A673 (cell line): ENCODE measurements at regions not wholly inside any gene's neighbourhood (a gene's known extent, or its start where the extent isn't known, plus 50 kb on each side); places are given as distances from the start of the nearest gene placed in this dataset.

ENCODE experiments used
- BruUV-seq: library from RNA; stranded (reverse); fragments of 400-500 nt; replicated peaks from 2 replicates; lab custom pipeline; 2021; lab: Mats Ljungman, UMichigan
- CTCF ChIA-PET: fragments of 300-600 bp; sonication (Branson Sonifier 250); formaldehyde crosslinking; loops from one replicate; lab custom pipeline; 2022; ENCODE audit warnings: antibody characterized with exemption; lab: Charles Lee
- POLR2A ChIA-PET: fragments of 300-600 bp; sonication (Branson Sonifier 250); formaldehyde crosslinking; loops from one replicate; lab custom pipeline; 2022; ENCODE audit warnings: antibody characterized with exemption; ENCODE audit not compliant: low non-redundant PET; lab: Charles Lee
- DNase-seq: peaks from one replicate; pipeline ENCODE4 v3.0.0-alpha.2; 2015; ENCODE audit warnings: low spot score
- H3K27ac ChIP-seq: fragments of 200-600 bp; sonication (generic); 2 replicates; pipeline ENCODE4 v1.5.1; 2016; ENCODE audit warnings: mixed run types, low read depth, mild to moderate bottlenecking, mixed read lengths, antibody characterized with exemption, low read length; ENCODE audit not compliant: poor library complexity, severe bottlenecking
- H3K27me3 ChIP-seq: fragments of 200-600 bp; sonication (generic); replicated peaks from 2 replicates; pipeline ENCODE4 v1.6.1; 2017; ENCODE audit warnings: mixed run types, low read depth, mild to moderate bottlenecking, mixed read lengths, antibody characterized with exemption, low read length; ENCODE audit not compliant: insufficient read depth, poor library complexity
- H3K36me3 ChIP-seq: fragments of 200-600 bp; sonication (generic); 2 replicates; pipeline ENCODE4 v1.6.1; 2016; ENCODE audit warnings: mixed run types, mild to moderate bottlenecking, mixed read lengths, antibody characterized with exemption, low read length; ENCODE audit not compliant: insufficient read depth, poor library complexity, severe bottlenecking
- H3K4me1 ChIP-seq: fragments of 200-600 bp; sonication (generic); 2 replicates; pipeline ENCODE4 v1.6.1; 2017; ENCODE audit warnings: mixed run types, mild to moderate bottlenecking, mixed read lengths, antibody characterized with exemption, low read length; ENCODE audit not compliant: insufficient read depth, poor library complexity, severe bottlenecking
- H3K4me3 ChIP-seq: fragments of 200-600 bp; sonication (generic); 2 replicates; pipeline ENCODE4 v1.5.1; 2016; ENCODE audit warnings: low read depth, mixed run types, mild to moderate bottlenecking, mixed read lengths, low read length; ENCODE audit not compliant: poor library complexity, severe bottlenecking
- H3K9me3 ChIP-seq: fragments of 200-600 bp; sonication (generic); 2 replicates; pipeline ENCODE4 v1.6.1; 2016; ENCODE audit warnings: mixed run types, low read depth, mild to moderate bottlenecking, mixed read lengths, antibody characterized with exemption, low read length; ENCODE audit not compliant: poor library complexity, severe bottlenecking
- EZH2 ChIP-seq: fragments of 200-600 bp; sonication (generic); IDR thresholded peaks from 2 replicates; pipeline ENCODE4 v1.6.1; 2017; ENCODE audit warnings: borderline replicate concordance, low read depth, mild to moderate bottlenecking, mixed read lengths, antibody characterized with exemption, low read length; ENCODE audit not compliant: poor library complexity, severe bottlenecking
- intact Hi-C: fragments of 100-400 bp; cut with micrococcal nuclease; formaldehyde crosslinking; loops from one replicate; pipeline ENCODE4 v1.10.0; 2022; ENCODE audit not compliant: unreplicated experiment
- TF ChIP-seq, protein P1 (sequence below): fragments of 300-800, 200-600 bp; sonication (generic); conservative IDR thresholded peaks from 2 replicates; pipeline ENCODE4 v1.5.1; 2017; ENCODE audit warnings: low read depth, mild to moderate bottlenecking, antibody characterized with exemption, low read length, moderate library complexity, mixed read lengths

DNA sequence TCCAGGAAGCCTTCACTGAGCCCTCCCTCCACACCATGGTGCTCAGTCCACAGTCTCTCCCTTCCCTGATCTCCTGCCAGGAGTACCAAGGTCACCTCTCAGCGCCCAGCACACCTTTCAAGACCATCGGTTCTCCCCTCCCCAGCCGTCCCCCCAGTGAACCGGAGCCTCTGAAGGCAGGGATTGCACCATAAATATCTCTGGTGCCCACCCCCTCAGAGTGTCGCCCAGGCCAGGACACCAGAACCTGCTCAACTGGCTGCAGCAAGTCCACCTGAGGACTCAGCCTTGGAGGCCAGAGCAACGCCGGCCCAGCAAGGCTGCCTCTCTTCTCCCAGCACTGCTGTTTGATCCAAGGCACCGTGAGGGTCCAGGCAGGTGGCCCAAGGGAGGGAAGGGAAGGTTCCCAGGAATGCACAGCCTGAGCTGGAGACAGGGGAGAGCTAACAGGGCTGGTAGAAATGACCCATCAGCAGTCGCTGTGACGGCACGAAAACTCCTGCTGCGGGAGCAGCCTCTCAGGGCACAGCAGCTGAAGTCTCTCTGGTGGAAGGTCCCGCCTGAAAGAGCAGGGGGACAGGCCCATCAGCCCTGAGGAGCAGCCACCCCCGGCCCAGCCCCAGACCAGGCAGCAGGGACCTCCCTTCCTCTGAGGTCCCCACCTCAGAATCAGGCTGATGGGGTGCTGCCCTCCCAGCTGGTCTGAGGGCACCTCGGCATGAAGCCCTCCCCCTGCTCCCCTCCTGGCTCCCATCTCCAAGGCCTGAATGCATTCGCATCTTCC lies 80.3 kb downstream of the BUD13 start:
- DNase-seq: no peak
- peaks cover 12% of the 10 kb centered on the region for H3K27me3 ChIP-seq
- intact Hi-C loops: loop anchor here (5.0 kb wide), 1 partner anchor 1360 kb away; no protein-coding TSS in a partner anchor
- no TSS peak for BruUV-seq
- ChIA-PET POLR2A (no interaction called here), CTCF (interaction anchor here (0.6 to 1.0 kb wide), 8 partner anchors 54 to 1953 kb away, joined by 3 to 6 read pairs (median 3); no protein-coding TSS in a partner anchor)
- H3K4me3 ChIP-seq: no peak overlapping the region
- H3K4me1 ChIP-seq: no peaks in the 10 kb centered on the region
- no peaks in the 10 kb centered on the region for H3K36me3 ChIP-seq
- H3K9me3 ChIP-seq: no peaks in the 10 kb centered on the region
- no peak overlapping the region for H3K27ac ChIP-seq
- TF ChIP-seq, protein P1, sequence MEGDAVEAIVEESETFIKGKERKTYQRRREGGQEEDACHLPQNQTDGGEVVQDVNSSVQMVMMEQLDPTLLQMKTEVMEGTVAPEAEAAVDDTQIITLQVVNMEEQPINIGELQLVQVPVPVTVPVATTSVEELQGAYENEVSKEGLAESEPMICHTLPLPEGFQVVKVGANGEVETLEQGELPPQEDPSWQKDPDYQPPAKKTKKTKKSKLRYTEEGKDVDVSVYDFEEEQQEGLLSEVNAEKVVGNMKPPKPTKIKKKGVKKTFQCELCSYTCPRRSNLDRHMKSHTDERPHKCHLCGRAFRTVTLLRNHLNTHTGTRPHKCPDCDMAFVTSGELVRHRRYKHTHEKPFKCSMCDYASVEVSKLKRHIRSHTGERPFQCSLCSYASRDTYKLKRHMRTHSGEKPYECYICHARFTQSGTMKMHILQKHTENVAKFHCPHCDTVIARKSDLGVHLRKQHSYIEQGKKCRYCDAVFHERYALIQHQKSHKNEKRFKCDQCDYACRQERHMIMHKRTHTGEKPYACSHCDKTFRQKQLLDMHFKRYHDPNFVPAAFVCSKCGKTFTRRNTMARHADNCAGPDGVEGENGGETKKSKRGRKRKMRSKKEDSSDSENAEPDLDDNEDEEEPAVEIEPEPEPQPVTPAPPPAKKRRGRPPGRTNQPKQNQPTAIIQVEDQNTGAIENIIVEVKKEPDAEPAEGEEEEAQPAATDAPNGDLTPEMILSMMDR: no peak
- no peak for TF ChIP-seq EZH2

DNA sequence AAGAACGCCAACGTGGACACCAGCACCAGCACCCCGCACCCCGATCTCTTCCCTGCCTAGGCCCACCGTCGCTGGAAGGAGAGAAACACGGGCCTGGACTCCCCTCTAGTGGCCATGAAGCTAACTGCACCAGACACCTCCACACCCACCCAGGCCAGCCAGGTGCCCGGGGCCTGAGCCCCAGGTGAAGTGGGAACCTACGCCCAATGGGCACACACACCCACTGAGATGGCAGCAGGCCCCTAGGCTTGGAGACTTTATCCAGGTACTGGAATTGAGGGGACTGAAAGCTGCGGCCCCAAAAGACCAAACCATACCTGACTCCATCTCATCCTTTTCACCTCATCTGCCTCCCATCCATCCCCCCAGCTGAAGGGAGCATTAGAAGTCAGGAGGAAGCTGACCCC lies 81.0 kb downstream of the BUD13 start:
- intact Hi-C loops: loop anchor here (1.0 to 5.0 kb wide), 2 partner anchors 237 to 1359 kb away; no protein-coding TSS in a partner anchor
- DNase-seq: peak; percentile 61
- H3K4me1 ChIP-seq: no peaks in the 10 kb centered on the region
- no peaks in the 10 kb centered on the region for H3K9me3 ChIP-seq
- BruUV-seq: no TSS peak
- ChIA-PET POLR2A (no interaction called here), CTCF (interaction anchor here (0.6 to 1.0 kb wide), 7 partner anchors 67 to 1953 kb away, joined by 3 to 6 read pairs (median 3); no protein-coding TSS in a partner anchor)
- TF ChIP-seq, protein P1: peak; percentile 95
- no peak for TF ChIP-seq EZH2
- no peak overlapping the region for H3K27ac ChIP-seq
- H3K27me3 ChIP-seq: peaks cover 12% of the 10 kb centered on the region
- no peaks in the 10 kb centered on the region for H3K36me3 ChIP-seq
- H3K4me3 ChIP-seq: no peak overlapping the region

DNA sequence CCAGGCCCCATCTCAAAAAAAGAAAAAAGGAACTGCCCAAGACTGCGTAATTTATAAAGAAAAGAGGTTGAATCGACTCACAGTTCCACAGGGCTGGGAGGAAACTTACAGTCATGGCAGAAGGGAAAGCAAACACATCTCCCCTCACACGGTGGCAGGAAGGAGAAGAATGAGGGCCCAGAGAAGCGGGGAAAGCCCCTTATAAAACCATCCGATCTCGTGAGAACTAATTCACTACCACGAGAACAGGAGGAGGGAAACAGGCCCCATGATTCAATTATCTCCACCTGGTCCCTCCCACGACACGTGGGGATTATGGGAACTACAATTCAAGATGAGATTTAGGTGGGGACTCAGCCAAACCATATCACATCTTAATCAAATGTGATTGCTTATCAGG lies 82.2 kb downstream of the BUD13 start:
- H3K27ac ChIP-seq: no peak overlapping the region
- TF ChIP-seq, protein P1: no peak
- TF ChIP-seq EZH2: no peak
- BruUV-seq: no TSS peak
- ChIA-PET POLR2A (no interaction called here), CTCF (no interaction called here)
- no peaks in the 10 kb centered on the region for H3K4me1 ChIP-seq
- intact Hi-C loops: loop anchor here (1.0 to 5.0 kb wide), 2 partner anchors 236 to 1358 kb away; no protein-coding TSS in a partner anchor
- no peaks in the 10 kb centered on the region for H3K9me3 ChIP-seq
- H3K27me3 ChIP-seq: peaks cover 8% of the 10 kb centered on the region
- DNase-seq: no peak
- no peaks in the 10 kb centered on the region for H3K36me3 ChIP-seq
- no peak overlapping the region for H3K4me3 ChIP-seq
